G401.6 (cell line): ENCODE measurements at regions not wholly inside any gene's neighbourhood (a gene's known extent, or its start where the extent isn't known, plus 50 kb on each side); places are given as distances from the start of the nearest gene placed in this dataset.
"Not testable (repeated sequence)": the region's sequence is repeated elsewhere in the genome, so short reads cannot be mapped to it uniquely, and the experiment has no call there.

Source experiments
- FAIRE-seq: peaks from 2 replicates; lab custom pipeline; 2012; peaks lifted over from hg19 to GRCh38; lab: Jason Lieb, UNC

DNA sequence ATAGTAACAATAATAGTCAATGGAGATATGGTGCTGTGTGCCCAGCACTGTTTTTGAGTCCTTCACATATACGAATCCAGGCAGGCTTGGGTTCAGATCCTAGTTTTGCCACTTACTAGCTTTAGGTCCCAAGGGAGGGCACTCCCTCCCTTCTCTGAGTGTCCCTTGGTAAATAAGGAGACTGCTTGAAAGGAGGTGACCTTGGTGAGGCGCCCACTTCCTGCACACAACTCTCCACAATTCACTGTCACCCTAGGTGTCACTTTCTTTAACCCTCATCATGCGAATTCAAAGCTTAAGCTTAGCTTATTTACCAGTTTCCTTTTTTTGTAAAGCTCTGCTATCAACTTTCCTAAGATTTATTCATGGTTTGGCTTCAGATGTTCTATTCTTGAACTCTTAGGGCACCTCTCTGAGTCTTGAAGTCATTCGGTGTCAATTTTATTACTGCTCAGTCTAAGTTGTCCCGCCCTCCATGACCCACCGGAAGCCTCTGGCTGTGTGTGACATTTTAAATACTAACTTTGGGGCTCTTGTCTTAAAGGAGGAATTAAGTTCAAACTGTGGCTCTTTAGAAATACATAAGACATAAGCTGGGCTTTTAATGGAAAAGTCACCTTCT, 170.7 kb upstream of the ZNF618 start:
- no peak for FAIRE-seq

DNA sequence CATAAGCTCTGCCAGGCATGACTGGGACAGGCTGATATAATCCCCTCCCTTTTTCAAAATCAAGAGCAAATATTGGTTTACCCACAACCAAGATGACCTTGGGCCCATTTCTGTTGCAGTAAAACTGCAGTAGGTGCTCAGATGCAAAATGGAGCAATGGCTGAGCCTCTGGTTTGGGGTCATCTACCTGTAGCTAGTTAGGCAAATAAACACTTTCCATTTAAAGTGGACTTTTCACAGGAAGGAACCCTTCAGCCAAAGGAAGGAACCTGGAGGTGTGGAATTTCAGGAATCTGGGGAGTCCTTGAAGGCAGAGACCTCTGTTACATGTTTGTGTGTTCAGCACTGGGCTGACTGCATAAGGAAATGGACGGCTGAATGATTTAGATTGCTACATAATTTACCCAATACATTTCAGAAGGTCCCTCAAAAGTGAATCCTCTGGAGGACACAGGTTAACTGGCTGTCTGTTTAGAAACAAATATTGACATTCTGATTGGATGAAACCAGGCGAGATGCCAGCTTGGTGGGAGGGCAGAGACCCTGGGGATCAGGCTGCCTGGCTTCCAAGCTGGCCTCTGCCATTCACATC, 170.1 kb upstream of the ZNF618 start:
- no peak for FAIRE-seq

DNA sequence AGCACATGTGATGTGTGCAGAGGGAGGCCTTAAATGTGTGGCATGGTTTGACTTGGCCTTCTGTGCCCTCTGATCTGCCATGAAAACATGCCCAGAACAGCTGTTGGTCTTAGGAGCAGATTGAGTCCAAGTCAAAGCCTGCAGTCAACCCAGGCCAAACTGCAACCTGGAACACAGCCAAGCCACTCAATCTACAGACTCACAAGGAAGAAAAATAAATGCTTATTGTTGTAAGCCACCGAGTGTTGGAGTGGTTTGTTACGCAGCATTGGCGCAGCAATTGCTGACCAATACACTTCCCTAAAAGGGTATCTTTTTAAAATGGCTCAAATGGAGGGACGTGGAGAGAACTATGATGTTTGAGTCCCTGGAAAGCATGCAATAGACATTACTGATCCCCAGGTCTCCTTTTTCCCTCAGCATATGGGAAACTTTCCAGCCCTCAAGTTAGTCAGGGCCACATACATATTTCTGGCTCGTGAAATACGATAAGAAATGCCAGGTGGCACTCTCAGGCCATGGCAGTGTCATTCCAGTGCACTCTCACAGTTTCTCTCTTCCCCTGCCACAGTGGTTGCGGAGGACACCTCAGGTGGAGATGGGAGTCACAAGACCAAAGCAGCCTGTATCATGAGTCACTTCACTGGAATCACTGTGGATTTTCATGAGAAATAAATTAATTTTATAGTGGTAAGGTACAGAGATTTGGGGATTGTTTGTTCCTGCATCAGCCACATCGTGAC, 168.0 kb upstream of the ZNF618 start:
- no peak for FAIRE-seq

DNA sequence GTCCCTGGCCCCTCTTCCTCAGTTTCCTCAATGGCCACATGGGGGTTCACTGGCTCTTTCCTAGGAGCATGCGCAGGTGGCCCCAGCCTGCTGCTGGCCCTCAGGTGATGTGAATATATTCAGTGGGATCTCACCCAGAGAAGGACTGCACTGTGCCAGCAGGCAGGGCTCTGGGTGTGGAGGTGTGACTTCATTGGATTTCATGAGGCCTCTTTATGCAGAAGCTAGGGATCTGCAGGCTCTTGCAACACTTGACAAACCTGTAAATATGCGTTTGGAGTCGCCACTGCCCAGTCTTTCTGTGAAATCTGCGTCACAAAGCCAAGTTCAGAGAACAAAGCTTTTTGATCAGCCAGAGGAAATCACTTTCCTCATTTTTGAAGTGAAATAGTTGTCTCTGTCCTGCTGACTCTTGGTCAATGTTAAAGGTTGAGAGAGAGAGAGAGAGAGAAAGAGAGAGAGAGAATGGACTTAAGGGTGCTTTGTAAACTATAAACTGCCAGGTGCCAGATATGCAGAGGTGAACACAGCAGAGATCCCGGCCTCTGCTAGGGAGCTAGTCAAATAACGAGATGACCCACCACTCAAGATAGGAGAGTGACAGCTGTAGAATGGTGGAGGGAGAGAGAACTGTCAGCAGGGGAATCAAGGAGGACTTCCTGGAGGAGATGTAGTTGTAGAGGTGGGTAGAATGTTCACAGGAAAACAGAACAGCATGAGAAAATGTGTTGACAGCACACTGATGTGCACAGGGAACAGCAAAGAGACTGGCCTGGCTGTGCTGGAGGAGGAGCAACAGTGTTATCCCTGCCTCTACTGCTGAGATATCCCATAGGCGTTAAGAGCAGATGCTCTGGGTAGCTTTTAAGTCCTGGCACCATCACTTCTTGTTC, 167.0 kb upstream of the ZNF618 start:
- no peak for FAIRE-seq

DNA sequence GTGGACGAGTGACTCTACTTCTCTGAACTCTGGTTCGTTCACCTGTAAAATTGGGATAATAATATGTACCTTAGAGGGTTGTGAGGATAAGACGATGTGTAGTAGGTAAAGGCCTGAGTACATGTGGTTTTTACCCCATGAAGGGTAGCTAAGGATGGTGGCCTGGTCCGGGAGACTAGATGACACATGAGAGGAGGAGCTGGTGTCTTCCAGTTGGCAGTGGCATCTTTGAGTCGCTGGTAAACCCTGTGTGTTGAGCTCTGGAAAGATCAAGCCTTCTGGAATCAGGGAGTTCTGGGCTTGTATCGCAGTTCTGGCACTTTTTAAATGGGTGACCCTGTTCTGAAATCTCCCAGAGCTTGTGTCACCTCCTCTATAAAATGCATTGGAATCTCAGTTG, 166.4 kb upstream of the ZNF618 start:
- FAIRE-seq = no peak

DNA sequence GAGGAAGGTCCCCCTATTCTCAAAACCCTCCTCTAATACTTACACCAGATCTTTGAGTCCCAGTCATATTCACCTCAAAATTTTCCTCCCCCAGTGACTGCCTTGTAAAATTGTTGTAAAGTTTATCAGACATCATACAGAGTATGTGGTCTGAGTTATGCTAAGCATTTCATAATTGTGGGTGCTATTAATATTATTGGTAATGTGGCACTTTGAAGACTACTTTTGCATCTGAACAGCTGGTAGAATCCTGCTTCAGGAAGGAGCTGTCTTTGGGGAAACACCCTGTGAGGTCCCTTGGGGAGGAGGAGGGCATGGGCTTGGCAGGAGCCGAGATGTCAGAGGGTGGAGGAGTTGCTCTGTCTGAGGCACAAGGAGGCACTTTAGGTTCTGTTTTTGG, 164.9 kb upstream of the ZNF618 start:
- FAIRE-seq = no peak

DNA sequence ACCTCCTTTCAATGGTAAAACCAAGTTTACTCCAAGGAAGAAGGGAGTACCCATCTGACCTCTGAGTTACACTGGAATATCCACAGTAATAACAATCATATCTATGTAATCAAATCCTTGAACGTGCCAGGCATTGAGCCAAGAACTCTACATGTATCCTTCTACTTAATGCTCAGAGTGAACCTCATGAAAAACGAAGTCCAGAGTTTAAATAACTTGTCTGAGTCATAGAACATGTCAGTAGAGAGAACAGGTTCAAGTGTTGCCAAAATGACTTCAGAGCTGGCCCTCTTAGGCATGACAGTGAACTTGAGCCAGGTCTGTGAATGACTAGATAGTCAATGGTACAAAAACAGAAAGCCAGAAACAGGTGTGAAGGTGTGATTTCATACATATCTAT, 164.1 kb upstream of the ZNF618 start:
- no peak for FAIRE-seq

DNA sequence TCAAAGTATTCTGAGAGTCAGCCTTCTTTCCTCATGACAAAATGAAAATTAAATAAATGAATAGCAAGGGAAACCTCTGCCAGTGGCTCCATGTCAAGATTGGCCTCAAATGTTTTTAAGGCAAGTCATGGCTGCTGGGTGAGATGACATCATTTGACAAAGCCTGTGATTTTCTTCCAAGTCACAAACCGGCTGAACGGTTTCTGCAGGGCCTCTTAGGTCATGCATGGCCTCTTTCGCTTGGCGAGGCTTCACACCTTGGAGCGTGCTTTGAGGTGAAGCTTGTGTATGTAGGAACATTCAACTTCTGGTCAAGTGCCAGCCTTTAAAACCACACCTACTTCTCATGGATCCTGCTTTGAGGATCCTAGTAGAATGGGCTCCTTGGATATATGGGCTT, 161.0 kb upstream of the ZNF618 start:
- no peak for FAIRE-seq

DNA sequence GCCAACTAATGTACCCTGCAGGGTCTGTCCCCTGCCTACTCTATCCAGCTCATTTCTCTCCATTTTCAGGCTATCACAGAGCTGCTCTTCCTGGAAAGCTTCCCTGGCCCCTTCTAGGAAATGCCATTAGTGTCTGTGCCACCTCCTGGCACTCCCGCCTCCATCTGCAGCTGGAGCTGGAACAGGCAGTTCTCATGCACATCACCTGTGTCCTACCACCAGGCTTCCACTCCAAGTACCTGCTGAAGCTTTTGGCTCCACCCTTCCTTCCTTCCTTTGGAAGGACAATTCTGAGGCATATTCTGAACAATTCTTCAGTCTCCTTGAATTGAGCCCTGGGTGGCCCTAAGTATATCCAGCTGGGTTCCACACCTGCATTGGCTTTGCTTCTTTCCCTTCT, 156.2 kb upstream of the ZNF618 start:
- no peak for FAIRE-seq

DNA sequence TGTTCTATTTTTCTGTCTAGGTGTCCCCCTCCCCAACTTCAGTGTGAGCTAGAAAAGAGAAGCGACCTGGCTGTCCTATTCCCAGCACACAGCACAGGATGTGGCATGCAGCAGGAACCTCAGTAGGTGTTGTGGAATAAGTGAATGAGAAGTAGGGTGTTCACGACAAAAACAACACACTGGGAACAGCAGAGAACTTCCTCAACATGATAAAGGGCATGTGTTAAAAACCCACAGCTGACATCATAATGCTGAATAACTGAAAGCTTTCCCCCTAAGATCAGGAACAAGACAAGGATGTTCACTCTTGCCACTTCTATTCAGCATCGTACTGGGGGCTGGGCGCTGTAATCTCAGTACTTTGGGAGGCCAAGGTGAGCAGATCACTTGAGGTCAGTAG, 155.6 kb upstream of the ZNF618 start:
- no peak for FAIRE-seq

DNA sequence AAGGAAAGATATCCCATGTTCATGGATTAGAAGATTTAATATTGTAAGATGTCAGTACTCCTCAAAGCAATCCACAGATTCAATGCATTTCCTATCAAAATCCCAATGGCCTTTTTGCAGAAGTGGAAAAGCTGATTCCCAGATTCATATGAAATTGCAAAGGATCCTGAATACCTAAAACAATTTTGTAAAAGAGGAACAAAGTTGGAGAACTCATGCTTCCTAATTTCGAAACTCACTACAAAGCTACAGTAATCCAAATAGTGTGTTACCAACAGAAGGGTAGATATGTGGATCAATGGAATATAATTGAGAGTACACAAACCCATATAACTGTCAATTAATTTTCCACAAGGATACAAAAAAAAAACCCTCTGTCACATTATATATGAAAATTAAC, 154.3 kb upstream of the ZNF618 start:
- no peak for FAIRE-seq

DNA sequence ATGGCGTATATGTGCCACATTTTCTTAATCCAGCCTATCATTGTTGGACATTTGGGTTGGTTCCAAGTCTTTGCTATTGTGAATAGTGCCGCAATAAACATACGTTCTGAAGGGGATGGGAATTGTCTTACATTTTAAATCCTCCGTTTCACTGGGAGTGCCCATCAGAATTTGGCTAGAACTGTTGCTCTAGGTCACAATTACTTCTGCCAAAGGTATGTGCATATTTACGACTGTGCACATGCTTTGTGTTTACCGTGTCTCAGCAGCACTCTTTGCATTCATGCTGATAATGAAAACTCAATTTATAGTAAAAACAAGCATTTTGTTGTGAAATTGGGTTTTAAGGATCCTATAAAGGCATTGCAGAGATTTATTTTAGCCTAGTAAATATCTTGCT, 151.9 kb upstream of the ZNF618 start:
- FAIRE-seq = no peak

DNA sequence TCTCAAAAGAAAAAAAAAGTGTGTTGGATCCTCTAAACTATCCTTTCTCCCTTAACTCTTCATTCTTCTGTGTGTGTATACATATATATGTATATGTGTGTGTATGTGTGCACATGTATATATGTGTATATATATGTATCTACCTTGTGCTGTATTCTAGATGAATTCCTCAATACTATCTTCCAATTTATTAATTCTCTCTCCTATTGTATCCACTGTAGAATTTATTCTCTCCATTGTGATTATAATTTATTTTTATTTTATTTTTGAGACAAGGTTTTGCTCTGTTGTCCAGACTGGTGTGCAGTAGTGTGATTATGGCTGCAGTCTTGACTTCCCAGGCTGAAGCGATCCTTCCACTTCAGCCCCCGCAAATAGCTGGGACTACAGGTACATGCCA, 147.1 kb upstream of the ZNF618 start:
- no peak for FAIRE-seq

DNA sequence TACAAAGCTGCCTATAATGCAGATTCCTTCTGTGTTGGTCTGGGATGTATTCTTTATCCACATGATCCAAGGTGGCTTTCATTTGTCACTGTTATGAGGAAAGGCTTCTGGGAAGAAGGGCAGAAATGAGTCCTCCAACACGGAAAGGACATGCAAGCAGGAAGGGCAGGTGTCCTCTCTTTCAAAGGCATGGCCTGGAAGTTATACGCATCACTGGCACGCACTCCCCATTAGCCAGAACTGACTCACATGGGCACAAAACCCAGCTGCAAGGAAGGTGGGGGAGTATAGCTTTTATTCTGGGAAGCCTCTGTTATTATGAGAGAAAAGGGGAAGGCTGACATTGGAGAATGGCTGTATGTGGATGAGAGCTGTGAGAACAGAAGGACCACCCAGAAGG, 141.3 kb upstream of the ZNF618 start:
- FAIRE-seq = no peak

DNA sequence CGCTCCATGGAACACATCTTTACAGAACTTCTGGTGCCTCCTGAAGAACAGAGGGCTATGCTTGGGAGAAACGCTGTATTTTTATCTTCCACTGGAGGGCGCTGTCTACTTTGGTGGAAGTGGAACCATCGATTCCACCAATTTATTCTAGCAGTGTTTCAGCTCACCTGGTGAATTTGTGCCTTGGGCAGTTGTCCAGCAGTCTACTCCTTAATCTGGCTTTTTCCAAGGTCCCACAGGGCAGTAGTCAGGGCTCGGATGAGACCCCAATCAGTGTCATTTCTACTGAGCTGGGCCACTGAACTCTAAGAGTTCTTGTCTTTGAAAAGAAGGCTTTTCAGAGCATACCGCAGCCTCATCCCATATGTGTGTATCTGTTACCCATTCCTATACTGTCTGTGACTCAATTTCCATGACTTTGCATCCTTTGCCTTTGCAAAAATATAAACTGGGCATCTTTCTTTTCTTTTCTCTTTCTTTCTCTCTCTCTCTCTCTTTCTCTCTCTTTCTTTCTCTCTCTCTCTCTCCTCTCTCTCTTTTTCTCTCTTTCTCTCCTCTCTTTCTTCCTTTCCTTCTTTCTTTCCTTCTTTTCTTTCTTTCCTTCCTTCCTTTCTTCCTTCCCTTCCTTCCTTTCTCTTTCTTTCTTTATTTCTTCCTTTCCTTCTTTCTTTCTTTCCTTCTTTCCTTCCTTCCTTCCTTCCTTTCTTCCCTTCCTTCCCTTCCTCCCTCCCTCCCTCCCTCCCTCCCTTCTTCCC, 138.4 kb upstream of the ZNF618 start:
- FAIRE-seq = peak; percentile 83

DNA sequence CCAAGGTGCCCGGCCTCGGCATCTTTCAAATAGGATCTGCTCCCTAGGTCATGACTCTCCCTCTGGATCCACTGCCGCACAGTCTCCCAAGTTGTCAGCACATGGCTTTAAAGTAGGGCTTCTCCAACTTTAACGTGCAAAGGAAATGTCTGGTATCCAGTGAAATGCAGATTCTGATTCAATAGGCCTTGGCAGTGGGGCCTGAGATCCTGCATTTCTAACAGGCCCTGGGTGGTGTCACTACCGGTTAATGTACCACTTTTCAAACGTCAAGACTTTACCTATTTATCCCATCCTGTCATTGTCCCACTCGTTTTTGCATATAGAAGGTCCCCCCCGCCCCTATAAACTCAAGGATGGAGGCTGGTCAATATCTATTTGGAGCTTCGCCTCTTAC, 137.6 kb upstream of the ZNF618 start:
- FAIRE-seq = no peak

DNA sequence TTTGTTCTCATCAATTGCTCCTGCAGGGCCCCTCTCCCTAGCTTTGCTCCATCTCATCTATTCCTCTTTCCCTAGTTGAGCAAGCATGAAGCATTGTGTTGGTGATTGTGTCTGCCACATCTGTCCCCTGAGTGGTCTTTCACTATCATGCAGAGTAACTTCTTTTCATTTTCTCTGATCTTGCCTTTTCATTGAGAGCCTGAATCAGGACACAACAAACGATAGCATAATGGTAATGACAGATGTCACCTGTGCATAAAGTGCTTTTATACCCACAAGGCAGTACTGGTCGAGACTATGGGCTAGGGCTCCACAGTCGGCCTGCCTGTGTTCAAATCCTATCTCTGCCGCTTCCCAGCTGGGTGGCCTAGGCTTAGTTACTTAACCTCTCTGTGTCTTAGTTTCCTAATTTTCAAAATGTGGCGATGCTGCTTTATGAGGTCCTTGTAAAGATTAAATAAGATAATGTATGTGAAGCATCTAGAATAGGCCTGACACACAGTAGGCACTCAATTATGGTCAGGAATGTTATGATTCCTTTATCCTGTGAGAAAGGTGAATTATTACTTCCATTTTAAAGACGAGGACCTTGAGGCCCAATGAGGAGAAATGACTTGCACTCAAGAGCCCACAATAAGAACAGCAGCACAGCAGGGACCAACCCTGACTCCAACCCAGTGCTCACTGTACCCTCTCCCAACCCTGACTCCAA, 137.1 kb upstream of the ZNF618 start:
- no peak for FAIRE-seq

DNA sequence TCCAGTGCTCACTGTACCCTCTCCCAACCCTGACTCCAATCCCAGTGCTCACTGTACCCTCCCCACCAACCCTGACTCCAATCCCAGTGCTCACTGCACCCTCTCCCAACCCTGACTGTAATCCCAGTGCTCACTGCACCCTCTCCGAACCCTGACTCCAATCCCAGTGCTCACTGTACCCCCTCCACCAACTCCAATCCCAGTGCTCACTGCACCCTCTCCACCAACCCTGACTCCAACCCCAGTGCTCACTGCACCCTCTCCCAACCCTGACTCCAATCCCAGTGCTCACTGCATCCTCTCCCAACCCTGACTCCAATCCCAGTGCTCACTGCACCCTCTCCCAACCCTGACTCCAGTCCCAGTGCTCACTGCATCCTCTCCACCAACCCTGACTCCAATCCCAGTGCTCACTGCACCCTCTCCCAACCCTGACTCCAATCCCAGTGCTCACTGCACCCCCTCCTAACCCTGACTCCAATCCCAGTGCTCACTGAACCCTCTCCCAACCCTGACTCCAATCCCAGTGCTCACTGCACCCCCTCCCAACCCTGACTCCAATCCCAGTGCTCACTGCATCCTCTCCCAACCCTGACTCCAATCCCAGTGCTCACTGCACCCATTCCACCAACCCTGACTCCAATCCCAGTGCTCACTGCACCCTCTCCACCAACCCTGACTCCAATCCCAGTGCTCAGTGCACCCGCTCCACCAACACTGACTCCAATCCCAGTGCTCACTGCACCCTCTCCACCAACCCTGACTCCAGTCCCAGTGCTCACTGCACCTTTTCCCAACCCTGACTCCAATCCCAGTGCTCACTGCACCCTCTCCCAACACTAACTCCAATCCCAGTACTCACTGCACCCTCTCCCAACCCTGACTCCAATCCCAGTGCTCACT, 136.3 kb upstream of the ZNF618 start:
- not testable (repeated sequence) for FAIRE-seq

DNA sequence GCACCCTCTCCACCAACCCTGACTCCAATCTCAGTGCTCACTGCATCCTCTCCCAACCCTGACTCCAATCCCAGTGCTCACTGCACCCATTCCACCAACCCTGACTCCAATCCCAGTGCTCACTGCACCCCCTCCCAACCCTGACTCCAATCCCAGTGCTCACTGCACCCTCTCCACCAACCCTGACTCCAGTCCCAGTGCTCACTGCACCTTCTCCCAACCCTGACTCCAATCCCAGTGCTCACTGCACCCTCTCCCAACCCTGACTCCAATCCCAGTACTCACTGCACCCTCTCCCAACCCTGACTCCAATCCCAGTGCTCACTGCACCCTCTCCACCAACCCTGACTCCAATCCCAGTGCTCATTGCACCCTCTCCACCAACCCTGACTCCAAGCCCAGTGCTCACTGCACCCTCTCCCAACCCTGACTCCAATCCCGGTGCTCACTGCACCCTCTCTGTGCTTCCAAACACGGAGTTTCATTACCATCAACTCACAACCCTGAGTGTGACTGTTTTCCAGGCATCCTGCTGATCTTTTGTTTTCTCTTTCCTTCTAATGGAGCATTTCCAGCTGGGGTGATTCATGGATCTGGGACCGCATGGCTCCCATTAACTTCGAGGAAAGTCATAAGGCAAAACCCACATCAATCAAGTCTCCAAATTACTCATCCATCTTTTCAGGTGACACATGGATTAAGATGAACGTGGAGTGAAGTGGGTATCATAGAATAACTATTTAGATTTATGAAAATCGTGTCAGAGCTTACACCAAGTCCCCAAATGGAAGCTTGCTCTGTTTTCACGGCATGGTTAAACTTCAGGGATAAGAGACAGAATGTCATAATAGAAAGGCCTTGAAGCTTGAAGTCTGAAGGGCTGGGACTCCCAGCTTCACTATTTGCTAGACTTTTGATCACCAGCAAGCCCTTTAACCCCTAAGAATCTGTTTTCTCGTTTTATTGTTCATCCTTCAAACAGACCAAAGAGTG, 135.3 kb upstream of the ZNF618 start:
- FAIRE-seq = not testable (repeated sequence)
